Stomach (tissue), 8 donors: ENCODE measurements at regions not wholly inside any gene's neighbourhood (a gene's known extent, or its start where the extent isn't known, plus 50 kb on each side); places are given as distances from the start of the nearest gene placed in this dataset.

ENCODE experiments used
- DNase-seq, 2 donors: peaks; one replicate each; pipeline versions ENCODE4 v3.0.0 to v3.0.0-alpha.2; 2013 to 2019
- H3K27ac ChIP-seq, 5 donors: fragments of 200-600 bp in 4 of 5; sonication (generic) in 4 of 5; one replicate each; pipeline ENCODE4 v1.5.1; 2013 to 2019; ENCODE audit warnings: mild to moderate bottlenecking in 1 of 5, moderate library complexity in 1 of 5
- H3K27me3 ChIP-seq, 3 donors: fragments of 200-600 bp; sonication (generic); one replicate each; pipeline ENCODE4 v1.5.1; 2017 to 2019; ENCODE audit warnings: mixed run types in 1 of 3
- H3K36me3 ChIP-seq, 4 donors: fragments of 200-600 bp; sonication (generic); 1 replicate in 3 of 4; 2 replicates in 1 of 4; pipeline ENCODE4 v1.5.1; 2016 to 2019
- H3K4me1 ChIP-seq, 4 donors: fragments of 200-600 bp; sonication (generic); one replicate each; pipeline ENCODE4 v1.5.1; 2016 to 2019
- H3K4me3 ChIP-seq, 4 donors: fragments of 200-600 bp; sonication (generic) in 3 of 4; one replicate each; pipeline ENCODE4 v1.5.1; 2016 to 2019; ENCODE audit warnings: mild to moderate bottlenecking in 1 of 4
- H3K9me3 ChIP-seq, 4 donors: fragments of 200-600 bp; sonication (generic); one replicate each; pipeline ENCODE4 v1.5.1; 2016 to 2019
- CTCF ChIP-seq, 7 experiments: fragments of 450-650 bp in 4 of 7; fragments of 200-600 bp in 3 of 7; sonication (generic) in 3 of 7; IDR thresholded peaks; one replicate each; pipeline ENCODE4 v1.5.1; 2016 to 2019; ENCODE audit warnings: antibody characterized with exemption in 7 of 7, control low read depth in 2 of 7, mild to moderate bottlenecking in 1 of 7
- EP300 ChIP-seq: sonication (generic); formaldehyde crosslinking; IDR thresholded peaks from one replicate; pipeline ENCODE4 v1.6.1; 2017; ENCODE audit warnings: antibody characterized with exemption
- POLR2A ChIP-seq, 4 donors: fragments of 450-650 bp; IDR thresholded peaks; one replicate each; pipeline ENCODE4 v1.6.1; 2016; ENCODE audit warnings: antibody characterized with exemption in 4 of 4, control low read depth in 2 of 4, mild to moderate bottlenecking in 1 of 4, moderate library complexity in 1 of 4
- POLR2AphosphoS5 ChIP-seq, 3 donors: sonication (generic); formaldehyde crosslinking; IDR thresholded peaks; one replicate each; pipeline ENCODE4 v1.6.1; 2016; ENCODE audit warnings: antibody characterized with exemption in 3 of 3
- WGBS, 5 donors: extraction: QIAGEN DNeasy Blood & Tissue Kit in 3 of 5; methylation state at CpG; one replicate each; pipeline versions ENCODE4 v1.1.5 to v1.1.7; 2013 to 2018; 5-methylcytosine and 5-hydroxymethylcytosine counted together
- intact Hi-C: fragments of 100-400 bp; cut with DNase I; formaldehyde crosslinking; loops from one replicate; pipeline ENCODE4 v1.15.1; 2023; ENCODE audit warnings: low total_unique reads
- donor health status: healthy with polysubstance abuse.
- donor health status: Bipolar disorder and iron deficiency.
- donor health status: healthy.

- 81 to 92% (median 91%) methylated on average over 3 of the region's 3 CpGs for WGBS, 5 donors
- no peak for TF ChIP-seq EP300
- no peak for TF ChIP-seq POLR2AphosphoS5 (IDR thresholded peaks at IDR 0.05)
- TF ChIP-seq CTCF (IDR thresholded peaks at IDR 0.05), result no peak
- TF ChIP-seq POLR2A (IDR thresholded peaks at IDR 0.05), result no peak
- Histone ChIP-seq H3K27me3 (no peaks in the 10 kb centered on the region), H3K9me3 (no peaks in the 10 kb centered on the region), H3K4me3 (no peak overlapping the region), H3K4me1 (peaks cover 0 to 5% (median 0%) of the 10 kb centered on the region in 4 donors), H3K27ac (no peak overlapping the region), H3K36me3 (no peaks in the 10 kb centered on the region)
- intact Hi-C loops, result no loop called here
- DNase-seq, result no peak
Measured at GRCh38 chr14:49467091-49467490, 119.1 kb downstream of the RPS29 start.

- H3K36me3 ChIP-seq, result no peaks in the 10 kb centered on the region
- no peak for TF ChIP-seq POLR2AphosphoS5 (IDR thresholded peaks at IDR 0.05)
- TF ChIP-seq EP300, result no peak
- no peak for TF ChIP-seq POLR2A (IDR thresholded peaks at IDR 0.05)
- no peak for TF ChIP-seq CTCF (IDR thresholded peaks at IDR 0.05)
- H3K4me3 ChIP-seq, result no peak overlapping the region
- WGBS, 5 donors, result 86 to 100% (median 95%) methylated on average over 1 of the region's 1 CpG
- no peaks in the 10 kb centered on the region for H3K9me3 ChIP-seq
- DNase-seq, result no peak
- no peaks in the 10 kb centered on the region for H3K27me3 ChIP-seq
- intact Hi-C loops, result loop anchor here (5.0 kb wide), 1 partner anchor 32 kb away; no protein-coding TSS in a partner anchor
- H3K4me1 ChIP-seq, result peaks cover 0 to 5% (median 0%) of the 10 kb centered on the region in 4 donors
- H3K27ac ChIP-seq, result no peak overlapping the region
Measured at GRCh38 chr14:49464885-49465284, 121.3 kb downstream of the RPS29 start.

- intact Hi-C loops, result loop anchor here (5.0 kb wide), 1 partner anchor 34 kb away; no protein-coding TSS in a partner anchor
- no peak overlapping the region for H3K4me3 ChIP-seq
- 94 to 98% (median 95%) methylated on average over 1 of the region's 1 CpG for WGBS, 5 donors
Measured at GRCh38 chr14:49463146-49463545, 123.0 kb downstream of the RPS29 start.

GRCh38 chr14:49461529-49462401 lies 124.4 kb downstream of the RPS29 start:
- H3K9me3 ChIP-seq, result no peaks in the 10 kb centered on the region
- DNase-seq, result peak; percentile 70 to 87
- intact Hi-C loops, result loop anchor here (5.0 kb wide), 1 partner anchor 36 kb away; no protein-coding TSS in a partner anchor
- TF ChIP-seq CTCF (IDR thresholded peaks at IDR 0.05) (peak in 5 of 7 experiments; percentile 46 to 75 (median 72)), EP300 (no peak)
- no peak overlapping the region for H3K27ac ChIP-seq
- no peaks in the 10 kb centered on the region for H3K36me3 ChIP-seq
- WGBS, 5 donors, result 2 to 11% (median 5%) methylated on average over 2 of the region's 2 CpGs
- H3K27me3 ChIP-seq, result no peaks in the 10 kb centered on the region
- H3K4me1 ChIP-seq, result no peaks in the 10 kb centered on the region
- no peak overlapping the region for H3K4me3 ChIP-seq

More at GRCh38 chr14:49463146-49463545, 123.0 kb downstream of the RPS29 start:
- H3K9me3 ChIP-seq, result no peaks in the 10 kb centered on the region
- DNase-seq, result no peak
- no peaks in the 10 kb centered on the region for H3K36me3 ChIP-seq
- TF ChIP-seq POLR2A (IDR thresholded peaks at IDR 0.05) (no peak), EP300 (no peak), POLR2AphosphoS5 (IDR thresholded peaks at IDR 0.05) (no peak), CTCF (IDR thresholded peaks at IDR 0.05) (no peak)
- H3K27me3 ChIP-seq, result no peaks in the 10 kb centered on the region
- no peak overlapping the region for H3K27ac ChIP-seq
- H3K4me1 ChIP-seq, result no peaks in the 10 kb centered on the region
